ENCODE measurements at regions not wholly inside any gene's neighbourhood (a gene's known extent, or its start where the extent isn't known, plus 50 kb on each side); places are given as distances from the start of the nearest gene placed in this dataset.

DNA sequence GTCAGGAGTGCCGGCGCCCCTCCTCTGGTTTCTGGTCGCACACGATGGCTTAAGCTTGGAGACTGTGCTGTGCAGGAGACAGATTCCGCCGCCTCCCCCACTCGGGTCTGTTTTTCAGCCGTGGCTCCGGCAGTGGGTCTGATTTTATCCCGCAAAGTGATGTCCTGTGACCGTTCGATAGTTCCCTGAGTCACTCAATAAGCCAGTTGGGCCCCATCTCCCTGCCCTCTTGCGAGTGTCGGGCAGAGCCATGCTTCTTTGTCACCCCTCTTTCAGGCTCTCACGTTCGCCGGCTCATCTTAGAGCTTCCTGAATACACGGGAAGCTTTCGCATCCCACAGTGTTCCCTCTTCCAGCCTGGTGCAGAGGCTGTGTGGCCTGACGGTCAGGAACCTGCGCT is 127.8 kb upstream of the RFLNA start:
- no peak for DNase-seq

GRCh38 chr12:124168016-124168786 is 126.7 kb upstream of the RFLNA start:
- DNase-seq = no peak

GRCh38 chr12:124169577-124170284 is 125.2 kb upstream of the RFLNA start:
- DNase-seq = no peak

DNA sequence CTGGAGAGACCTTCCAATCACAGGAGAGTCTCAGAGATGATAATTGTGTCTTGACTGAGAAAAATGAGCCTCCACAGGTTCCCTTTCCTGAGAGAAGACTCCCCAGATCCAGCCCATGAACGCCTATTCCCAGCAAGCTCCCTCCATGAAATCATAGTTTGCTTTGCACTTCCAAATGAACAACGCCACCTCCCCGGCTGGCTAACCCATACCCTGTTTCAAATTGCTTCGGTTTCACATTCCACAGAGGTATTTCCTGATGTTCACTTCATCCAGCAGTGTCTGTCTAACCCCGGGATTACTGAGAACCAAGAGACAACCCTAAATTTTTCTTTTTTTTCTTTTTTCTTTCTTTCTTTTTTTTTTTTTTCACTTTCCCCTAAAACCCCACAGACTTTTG is 124.1 kb upstream of the RFLNA start:
- no peak for DNase-seq

DNA sequence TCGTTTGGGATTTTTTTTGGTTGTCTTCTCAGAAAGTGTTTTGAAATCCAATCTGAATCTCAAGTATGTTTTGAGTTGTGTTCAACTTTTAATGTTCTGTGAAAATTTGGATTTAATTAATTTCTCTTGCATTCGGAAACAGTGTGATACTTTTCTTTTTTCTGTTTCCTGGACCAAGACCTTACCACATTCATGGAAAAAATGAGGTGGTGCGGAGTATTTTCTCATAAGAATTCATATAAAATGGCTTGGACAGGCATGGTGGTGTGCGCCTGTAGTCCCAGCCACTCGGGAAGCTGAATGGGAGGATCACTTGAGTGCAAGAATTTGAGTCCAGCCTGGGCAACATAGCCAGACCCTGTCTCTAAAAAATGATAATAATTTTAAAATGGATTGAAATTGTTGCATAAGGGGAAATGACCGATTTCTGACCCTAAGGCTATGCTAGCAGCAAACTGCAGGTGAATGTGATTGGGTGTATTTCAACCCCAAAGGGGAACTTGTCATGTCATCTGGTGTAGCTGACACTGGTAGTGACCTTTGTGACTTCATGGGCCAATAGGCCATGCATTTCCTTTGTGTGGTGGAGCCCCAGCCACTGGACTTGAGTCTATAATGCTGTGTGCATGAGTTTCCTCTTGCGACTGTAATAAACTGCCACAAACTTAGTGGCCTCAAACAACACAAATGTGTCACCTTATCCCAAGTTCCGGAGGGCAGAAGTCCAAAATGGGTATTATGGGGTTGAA is 123.5 kb upstream of the RFLNA start:
- DNase-seq = no peak

- DNase-seq = no peak
Observed at GRCh38 chr12:124172636-124173035, 122.3 kb upstream of the RFLNA start.

DNA sequence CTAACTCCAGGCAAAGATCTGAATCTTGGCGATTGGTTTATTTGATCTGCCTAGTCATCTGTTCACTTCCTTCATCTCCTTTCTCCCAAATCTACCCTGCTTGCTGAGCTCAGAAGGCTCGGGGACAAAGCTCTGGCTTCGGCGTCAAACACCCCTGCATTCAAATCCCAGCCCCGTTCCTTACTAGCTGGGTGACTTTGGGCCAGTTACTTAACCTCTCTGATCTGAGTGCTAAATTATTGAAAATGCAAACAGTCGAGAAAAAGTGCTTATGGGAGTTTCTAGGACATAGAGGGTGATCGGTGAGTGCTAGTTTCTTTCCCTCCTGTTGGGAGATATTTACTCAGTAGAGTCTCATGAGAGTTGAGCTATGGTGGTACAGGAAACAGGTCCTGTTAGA is 121.2 kb upstream of the RFLNA start:
- DNase-seq = no peak

- DNase-seq = no peak
Observed at GRCh38 chr12:124174451-124175348, 120.2 kb upstream of the RFLNA start.

DNA sequence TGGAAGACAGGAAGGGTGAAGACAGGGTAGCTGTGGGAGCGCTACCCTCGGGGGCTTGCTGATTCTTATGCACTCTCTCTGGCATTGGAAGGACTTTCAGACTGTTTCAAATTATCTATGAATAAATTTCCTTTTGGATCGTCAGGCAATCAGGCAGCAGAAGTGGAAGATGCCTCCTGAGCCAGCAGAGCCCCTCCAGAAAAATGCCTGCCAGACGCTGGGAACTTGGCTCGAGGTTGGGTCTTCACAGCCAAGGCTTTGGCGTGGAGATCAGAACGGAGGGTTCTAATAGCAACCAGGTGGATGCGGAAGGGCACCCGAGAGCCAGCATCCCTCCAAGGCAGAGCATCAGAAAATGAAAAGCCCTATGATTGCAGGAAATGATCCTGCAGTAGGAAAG is 119.2 kb upstream of the RFLNA start:
- DNase-seq = no peak

GRCh38 chr12:124177276-124177950 is 117.5 kb upstream of the RFLNA start:
- DNase-seq = no peak

DNA sequence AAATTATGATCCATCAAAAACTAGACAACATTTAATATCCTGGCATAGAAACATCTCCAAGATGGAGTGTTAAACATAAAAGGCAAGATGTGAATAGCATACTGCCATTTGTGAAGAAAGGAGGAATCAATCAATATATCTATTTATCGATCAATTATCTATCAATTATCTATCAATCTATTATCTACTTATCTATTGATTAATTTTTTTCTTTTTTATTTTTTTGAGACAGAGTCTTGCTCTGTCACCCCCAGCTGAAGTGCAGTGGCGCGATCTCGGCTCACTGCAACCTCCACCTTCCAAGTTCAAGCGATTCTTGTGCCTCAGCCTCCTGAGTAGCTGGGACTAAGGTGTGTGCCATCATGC is 117.0 kb upstream of the RFLNA start:
- DNase-seq = no peak

DNA sequence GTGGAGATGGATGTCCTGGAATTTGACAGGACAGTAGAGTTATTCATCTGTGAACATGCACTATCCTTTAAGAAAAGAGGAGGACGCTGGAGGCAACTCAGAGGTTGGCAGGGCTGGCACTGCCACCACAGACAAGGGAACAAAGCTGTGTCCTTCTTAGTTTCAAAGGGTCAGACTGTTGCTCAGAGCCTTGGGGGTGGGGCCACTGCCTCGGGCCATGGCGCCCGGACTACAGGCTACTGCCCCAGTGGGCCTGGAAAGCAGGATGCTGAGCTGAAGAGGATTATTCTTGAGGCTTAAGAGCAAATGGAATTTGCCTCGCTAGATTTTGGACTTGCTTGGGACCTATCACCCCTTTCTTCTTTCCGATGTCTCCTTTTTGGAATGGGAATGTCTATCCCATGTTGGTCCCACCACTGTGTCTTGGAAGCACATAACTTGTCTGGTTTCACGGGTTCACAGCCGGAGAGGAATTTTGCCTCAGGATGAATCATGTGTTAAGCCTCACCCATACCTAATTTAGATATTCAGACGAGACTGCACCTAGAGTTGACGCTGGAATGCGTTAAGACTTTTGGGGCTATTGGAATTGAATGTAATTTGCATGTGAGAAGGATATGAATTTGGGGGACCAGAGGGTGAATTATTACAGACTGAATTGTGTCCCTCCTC is 114.8 kb upstream of the RFLNA start:
- no peak for DNase-seq

DNA sequence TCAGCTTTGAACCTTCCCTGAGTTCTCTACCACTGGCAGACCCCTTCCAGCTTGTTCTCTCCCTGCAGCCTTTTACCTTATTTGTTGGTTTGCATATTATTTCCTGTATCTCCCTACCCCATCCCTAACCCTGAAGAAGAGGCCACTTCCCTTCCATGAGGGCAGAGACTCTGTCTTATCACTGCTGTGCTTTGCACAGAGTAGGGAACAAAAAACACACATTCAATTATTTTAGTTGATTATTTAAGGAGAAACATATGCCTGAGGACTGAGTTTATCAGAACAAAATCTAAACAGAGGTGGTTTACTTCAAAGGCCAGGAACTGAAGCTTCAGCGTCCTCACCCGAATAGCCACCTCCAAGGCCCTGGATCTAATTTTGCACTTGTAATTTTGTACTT is 111.7 kb upstream of the RFLNA start:
- DNase-seq = no peak

DNA sequence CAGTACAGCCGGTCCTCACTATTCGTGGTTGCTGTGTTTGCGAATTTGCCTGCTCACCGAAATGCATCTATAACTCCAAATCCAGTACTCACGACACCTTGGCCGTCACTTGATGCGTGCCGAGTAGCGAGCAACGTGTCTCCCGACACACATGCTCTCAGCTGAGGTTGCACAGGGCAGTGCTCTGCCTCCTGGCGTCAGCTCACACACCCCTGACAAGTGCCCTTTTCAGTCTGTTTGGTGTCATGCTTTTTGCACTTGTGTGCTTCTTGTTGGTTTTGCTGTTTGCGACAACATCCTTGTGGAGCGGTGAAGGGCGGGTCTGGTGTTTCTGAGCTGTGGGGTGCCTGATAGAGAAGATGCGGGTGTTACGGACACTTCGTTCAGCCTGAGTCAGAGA is 110.4 kb upstream of the RFLNA start:
- DNase-seq = no peak

DNA sequence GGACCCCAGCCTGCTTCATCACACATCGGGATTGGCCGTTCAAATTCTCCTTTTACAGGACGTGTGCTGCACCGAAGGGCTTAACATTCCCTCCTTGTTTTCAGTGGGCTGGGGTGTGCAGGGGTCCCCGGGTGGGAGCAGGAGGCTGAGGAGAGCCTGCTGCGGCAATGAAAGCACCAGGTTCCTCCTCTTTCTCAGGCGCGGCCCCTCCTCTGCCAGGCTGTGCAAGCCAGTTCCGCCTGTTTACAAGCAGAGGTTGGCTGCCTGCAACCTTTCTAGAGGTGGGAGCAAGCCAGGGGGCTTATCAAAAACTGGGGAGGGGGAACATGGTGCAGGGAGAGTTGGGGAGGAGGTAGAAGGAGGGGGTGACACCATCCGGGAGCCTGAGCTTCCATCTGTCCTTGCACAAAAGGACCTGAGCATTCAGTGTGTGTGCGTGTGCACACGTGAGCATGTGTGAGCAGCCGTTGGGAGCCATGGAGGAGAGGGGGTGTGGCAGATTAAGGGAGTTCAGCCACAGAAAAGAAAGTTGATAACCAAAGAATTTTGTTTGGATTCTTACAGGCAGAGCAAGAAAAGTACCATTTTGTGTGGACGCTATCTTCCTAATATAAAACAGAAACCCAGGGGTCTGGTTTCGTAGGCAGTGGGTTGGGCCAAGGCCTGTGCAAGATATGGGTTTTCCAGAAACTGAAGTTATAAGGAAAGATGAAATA is 108.8 kb upstream of the RFLNA start:
- no peak for DNase-seq

- DNase-seq = no peak
Observed at GRCh38 chr12:124188084-124188483, 106.8 kb upstream of the RFLNA start.

DNA sequence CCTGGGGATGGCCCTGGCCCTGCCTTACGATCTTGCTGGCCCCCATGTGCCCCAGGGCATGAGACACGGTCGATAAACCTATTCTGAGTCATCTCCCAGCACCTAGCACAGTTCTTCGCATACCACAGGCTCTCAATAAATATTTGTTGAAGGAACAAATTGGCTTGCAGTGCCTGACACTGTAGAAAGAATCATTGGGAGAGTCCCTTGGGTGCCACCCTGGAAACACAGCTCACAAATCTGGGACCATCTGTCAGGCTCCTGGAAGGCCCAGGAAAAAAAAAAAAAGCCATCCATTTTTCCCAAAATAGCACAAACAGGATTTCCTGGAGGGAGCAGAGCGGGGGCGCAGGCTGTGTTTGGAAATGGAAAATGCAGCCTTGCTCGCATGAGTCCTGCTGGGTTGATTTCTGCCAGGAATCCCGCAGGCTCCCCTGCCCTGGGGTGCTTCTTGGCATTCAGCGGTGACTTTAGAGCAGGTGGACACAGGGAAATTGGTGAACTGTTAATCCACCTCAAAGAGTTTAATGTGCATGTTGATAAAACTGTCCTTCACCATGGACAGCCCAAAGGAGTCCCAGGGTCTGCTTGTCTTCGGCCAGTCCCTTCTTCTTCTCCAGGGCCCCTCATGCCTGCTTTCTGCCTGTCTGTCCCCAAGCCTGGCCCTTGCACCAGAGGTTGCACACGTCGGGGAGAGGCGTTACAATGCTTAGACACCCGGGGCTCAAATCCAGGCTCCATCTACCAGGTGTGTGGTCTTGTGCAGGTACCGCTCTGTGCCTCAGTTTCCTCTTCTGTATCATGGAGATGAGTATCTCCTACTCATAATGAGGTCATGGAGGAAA is 106.1 kb upstream of the RFLNA start:
- DNase-seq = no peak

DNA sequence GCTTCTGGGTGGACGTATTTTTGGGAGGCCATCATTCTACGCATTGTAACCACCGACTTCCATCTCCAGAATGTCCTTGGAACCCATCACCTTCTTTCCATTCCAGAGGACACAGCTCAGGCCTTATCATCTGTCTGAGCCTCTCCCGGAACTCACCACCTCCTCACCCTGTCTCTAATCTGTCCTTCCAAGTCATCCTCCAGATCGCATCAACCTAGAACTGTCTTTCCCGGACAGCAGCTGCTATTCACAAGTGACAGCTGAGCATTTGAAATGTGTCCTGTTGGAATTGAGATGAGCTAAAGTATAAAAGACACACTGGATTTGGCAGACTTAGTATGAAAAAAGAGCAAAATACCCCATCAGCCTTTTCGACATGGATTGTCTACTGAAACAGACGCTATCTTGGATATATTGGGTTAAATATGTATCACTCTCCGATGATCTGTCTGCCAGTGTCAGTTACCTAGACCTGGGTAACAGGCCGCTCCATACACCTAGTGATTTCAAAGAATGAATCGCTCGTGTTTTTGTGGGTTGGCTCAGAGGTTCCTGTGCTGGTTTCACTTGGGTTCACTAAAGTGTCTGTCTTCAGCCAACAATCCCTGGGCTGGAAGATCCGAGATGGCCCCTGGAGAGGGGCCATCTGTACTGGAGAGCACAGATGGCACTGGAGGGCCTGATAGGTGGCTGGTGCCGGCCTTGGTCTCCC is 104.4 kb upstream of the RFLNA start:
- DNase-seq = no peak

DNA sequence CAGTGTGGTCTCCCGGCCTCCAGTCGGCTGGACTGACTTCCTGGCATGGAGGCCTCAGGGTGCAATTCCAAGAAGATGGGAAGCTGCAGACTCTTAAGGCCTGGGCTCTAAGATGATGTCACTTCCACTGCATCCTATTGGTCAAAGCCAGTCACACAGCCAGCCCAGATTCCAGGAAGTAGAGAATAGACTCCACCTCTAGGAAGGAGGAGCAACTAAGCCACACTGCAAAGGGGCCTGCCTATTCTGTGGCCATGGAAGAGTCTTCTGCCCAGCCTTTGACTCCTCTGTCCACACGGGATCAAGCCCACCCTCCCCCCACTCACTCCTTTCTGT is 103.9 kb upstream of the RFLNA start:
- DNase-seq = peak; percentile 38

DNA sequence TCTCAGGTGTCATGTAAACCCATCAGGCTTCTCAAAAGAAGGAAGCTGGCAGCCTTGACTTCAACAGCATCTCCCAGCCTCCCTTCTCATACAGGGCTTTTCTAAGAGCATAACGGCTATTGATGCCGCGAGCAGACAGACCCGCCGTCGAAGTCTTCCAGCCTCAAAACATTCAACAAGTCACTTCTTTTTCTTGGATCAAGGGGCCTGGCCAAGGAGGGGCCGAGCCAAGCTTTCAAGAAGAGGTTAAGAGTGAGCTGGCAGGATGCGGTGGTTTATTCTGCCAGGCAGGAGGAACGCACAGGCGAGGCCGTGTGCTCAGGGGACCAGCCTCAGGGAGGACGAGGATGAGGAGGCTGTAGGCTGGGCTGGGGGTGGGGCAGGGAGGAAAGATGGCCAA is 102.9 kb upstream of the RFLNA start:
- no peak for DNase-seq
